Activated CD4-positive, alpha-beta T cell treated with anti-CD3 and anti-CD28 coated beads, Interleukin-2, Interleukin-4, amounts not matched to agents 100 ng/mL and 50 ng/mL, durations not matched to agents 16 hours and 8 hours (primary cell): ENCODE measurements at regions not wholly inside any gene's neighbourhood (a gene's known extent, or its start where the extent isn't known, plus 50 kb on each side); places are given as distances from the start of the nearest gene placed in this dataset.
"Not testable (repeated sequence)": the region's sequence is repeated elsewhere in the genome, so short reads cannot be mapped to it uniquely, and the experiment has no call there.

Source experiments
- DNase-seq: peaks from one replicate; pipeline ENCODE4 v3.0.0-alpha.2; 2020; ENCODE audit warnings: low spot score

GRCh38 chr3:14272959-14273560 lies 94.4 kb downstream of the LSM3 start:
- not testable (repeated sequence) for DNase-seq

- no peak for DNase-seq
Observed at GRCh38 chr3:14273901-14274611, 95.4 kb downstream of the LSM3 start.

GRCh38 chr3:14274612-14274936 lies 96.0 kb downstream of the LSM3 start:
- no peak for DNase-seq

GRCh38 chr3:14274999-14275961 lies 96.7 kb downstream of the LSM3 start:
- DNase-seq = peak; percentile 11

- no peak for DNase-seq
Observed at GRCh38 chr3:14275962-14276909, 97.6 kb downstream of the LSM3 start.

- DNase-seq = no peak
Observed at GRCh38 chr3:14277557-14277956, 98.9 kb downstream of the LSM3 start.

GRCh38 chr3:14278265-14278798 lies 99.7 kb downstream of the LSM3 start:
- no peak for DNase-seq

GRCh38 chr3:14278799-14279625 lies 100.4 kb downstream of the LSM3 start:
- no peak for DNase-seq

- DNase-seq = no peak
Observed at GRCh38 chr3:14279626-14280061, 101.0 kb downstream of the LSM3 start.

- DNase-seq = no peak
Observed at GRCh38 chr3:14280326-14280725, 101.7 kb downstream of the LSM3 start.

GRCh38 chr3:14281053-14281452 lies 102.4 kb downstream of the LSM3 start:
- DNase-seq = no peak

GRCh38 chr3:14282001-14282705 lies 103.5 kb downstream of the LSM3 start:
- DNase-seq = no peak

GRCh38 chr3:14282706-14283075 lies 104.1 kb downstream of the LSM3 start:
- DNase-seq = no peak

GRCh38 chr3:14283092-14283812 lies 104.6 kb downstream of the LSM3 start:
- no peak for DNase-seq

- no peak for DNase-seq
Observed at GRCh38 chr3:14283813-14284438, 105.3 kb downstream of the LSM3 start.

GRCh38 chr3:14284694-14285547 lies 106.3 kb downstream of the LSM3 start:
- DNase-seq = no peak

- DNase-seq = no peak
Observed at GRCh38 chr3:14285548-14285925, 106.9 kb downstream of the LSM3 start.
